GM13977 (cell line): ENCODE measurements at regions not wholly inside any gene's neighbourhood (a gene's known extent, or its start where the extent isn't known, plus 50 kb on each side); places are given as distances from the start of the nearest gene placed in this dataset.
"Not testable (repeated sequence)": the region's sequence is repeated elsewhere in the genome, so short reads cannot be mapped to it uniquely, and the experiment has no call there.

ENCODE experiments used
- DNase-seq: peaks from one replicate; pipeline ENCODE4 v3.0.0; 2012; ENCODE audit warnings: low spot score
- CTCF ChIP-seq: IDR thresholded peaks from 2 replicates; pipeline ENCODE4 v1.5.1; 2012; ENCODE audit warnings: mild to moderate bottlenecking, control low read depth; ENCODE audit not compliant: insufficient read depth; ENCODE audit errors: extremely low read depth, missing control alignments
- in situ Hi-C: fragments of 300-500 bp; cut with MboI; formaldehyde crosslinking; loops from one replicate; pipeline ENCODE4 v1.12.0; 2022; ENCODE audit warnings: low sequenced_read_pairs, low pct_unique_long_range_greater_than_20kb, mixed read lengths, inconsistent platforms; ENCODE audit not compliant: unreplicated experiment

GRCh38 chr2:41207578-41207977 lies 755.7 kb upstream of the SLC8A1 start:
- in situ Hi-C loops, result no loop called here
- no peak for TF ChIP-seq CTCF
- no peak for DNase-seq

- not testable (repeated sequence) for DNase-seq
These were observed 758.1 kb upstream of the SLC8A1 start for GRCh38 chr2:41210030-41210429.

GRCh38 chr2:41216978-41217377 lies 765.1 kb upstream of the SLC8A1 start:
- in situ Hi-C loops, result no loop called here
- no peak for TF ChIP-seq CTCF
- DNase-seq, result no peak

More at GRCh38 chr2:41210030-41210429, 758.1 kb upstream of the SLC8A1 start:
- in situ Hi-C loops, result not testable (repeated sequence)

- DNase-seq, result no peak
- in situ Hi-C loops, result no loop called here
These were observed 770.7 kb upstream of the SLC8A1 start for GRCh38 chr2:41222593-41222992.

GRCh38 chr2:41234093-41234492 lies 782.2 kb upstream of the SLC8A1 start:
- TF ChIP-seq CTCF, result no peak
- in situ Hi-C loops, result no loop called here
- DNase-seq, result no peak

More at GRCh38 chr2:41222593-41222992, 770.7 kb upstream of the SLC8A1 start:
- TF ChIP-seq CTCF, result no peak

- in situ Hi-C loops, result no loop called here
- no peak for TF ChIP-seq CTCF
- DNase-seq, result no peak
These were observed 789.6 kb upstream of the SLC8A1 start for GRCh38 chr2:41241325-41242000.

GRCh38 chr2:41242001-41242331 lies 790.1 kb upstream of the SLC8A1 start:
- in situ Hi-C loops, result no loop called here
- no peak for DNase-seq
- TF ChIP-seq CTCF, result no peak
